ENCODE measurements at regions not wholly inside any gene's neighbourhood (a gene's known extent, or its start where the extent isn't known, plus 50 kb on each side); places are given as distances from the start of the nearest gene placed in this dataset.

GRCh38 chr4:159743971-159744370, 641.1 kb downstream of the RAPGEF2 start:
- no peak for TF ChIP-seq EP300 (IDR thresholded peaks at IDR 0.05)
- TF ChIP-seq, protein P1, sequence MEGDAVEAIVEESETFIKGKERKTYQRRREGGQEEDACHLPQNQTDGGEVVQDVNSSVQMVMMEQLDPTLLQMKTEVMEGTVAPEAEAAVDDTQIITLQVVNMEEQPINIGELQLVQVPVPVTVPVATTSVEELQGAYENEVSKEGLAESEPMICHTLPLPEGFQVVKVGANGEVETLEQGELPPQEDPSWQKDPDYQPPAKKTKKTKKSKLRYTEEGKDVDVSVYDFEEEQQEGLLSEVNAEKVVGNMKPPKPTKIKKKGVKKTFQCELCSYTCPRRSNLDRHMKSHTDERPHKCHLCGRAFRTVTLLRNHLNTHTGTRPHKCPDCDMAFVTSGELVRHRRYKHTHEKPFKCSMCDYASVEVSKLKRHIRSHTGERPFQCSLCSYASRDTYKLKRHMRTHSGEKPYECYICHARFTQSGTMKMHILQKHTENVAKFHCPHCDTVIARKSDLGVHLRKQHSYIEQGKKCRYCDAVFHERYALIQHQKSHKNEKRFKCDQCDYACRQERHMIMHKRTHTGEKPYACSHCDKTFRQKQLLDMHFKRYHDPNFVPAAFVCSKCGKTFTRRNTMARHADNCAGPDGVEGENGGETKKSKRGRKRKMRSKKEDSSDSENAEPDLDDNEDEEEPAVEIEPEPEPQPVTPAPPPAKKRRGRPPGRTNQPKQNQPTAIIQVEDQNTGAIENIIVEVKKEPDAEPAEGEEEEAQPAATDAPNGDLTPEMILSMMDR (IDR thresholded peaks at IDR 0.05): no peak
